ENCODE measurements at regions not wholly inside any gene's neighbourhood (a gene's known extent, or its start where the extent isn't known, plus 50 kb on each side); places are given as distances from the start of the nearest gene placed in this dataset.

GRCh38 chr5:148708854-148709253, 54.5 kb upstream of the HTR4 start:
- DNase-seq (ENCODE audit: low read depth in 2 of 2), result no peak

GRCh38 chr5:148711961-148712360, 57.6 kb upstream of the HTR4 start:
- no peak for DNase-seq (ENCODE audit: low read depth in 2 of 2)

DNA sequence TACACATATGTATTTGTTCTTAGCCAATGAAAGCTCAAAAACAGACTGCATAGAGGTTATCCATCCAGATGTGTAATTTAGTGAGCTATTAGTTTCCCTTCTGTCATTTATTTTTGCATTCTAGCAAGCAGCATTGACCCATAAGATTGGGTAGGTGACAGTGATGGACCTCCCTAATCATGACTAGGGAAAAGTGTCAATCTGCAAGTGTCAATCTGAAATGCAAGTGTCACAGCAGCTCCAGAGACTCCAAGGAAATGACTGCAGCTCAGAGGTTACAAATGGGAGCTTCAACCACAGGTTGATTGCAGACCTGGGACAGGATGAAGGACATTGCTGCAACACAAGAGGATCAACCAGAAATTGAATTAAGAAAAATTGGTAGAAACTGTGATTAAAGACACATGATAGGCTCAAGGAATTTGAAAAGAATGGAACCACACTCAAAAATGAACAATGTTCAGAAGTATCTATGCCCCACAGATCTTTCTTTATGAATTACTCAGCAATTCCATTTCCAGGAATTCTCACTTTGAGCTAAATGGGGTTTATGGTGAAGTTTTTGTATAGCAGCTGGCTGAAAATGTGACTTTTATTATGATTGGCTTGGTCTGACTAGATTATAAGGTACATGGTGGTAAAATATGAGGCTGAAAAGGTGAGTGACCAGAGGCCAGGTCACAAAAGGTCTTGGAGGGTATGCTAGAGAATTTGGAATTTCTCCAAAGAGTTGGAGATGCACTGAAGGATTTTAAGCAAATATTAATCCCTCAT, 59.6 kb upstream of the HTR4 start:
- no peak for DNase-seq (ENCODE audit: low read depth in 2 of 2)

DNA sequence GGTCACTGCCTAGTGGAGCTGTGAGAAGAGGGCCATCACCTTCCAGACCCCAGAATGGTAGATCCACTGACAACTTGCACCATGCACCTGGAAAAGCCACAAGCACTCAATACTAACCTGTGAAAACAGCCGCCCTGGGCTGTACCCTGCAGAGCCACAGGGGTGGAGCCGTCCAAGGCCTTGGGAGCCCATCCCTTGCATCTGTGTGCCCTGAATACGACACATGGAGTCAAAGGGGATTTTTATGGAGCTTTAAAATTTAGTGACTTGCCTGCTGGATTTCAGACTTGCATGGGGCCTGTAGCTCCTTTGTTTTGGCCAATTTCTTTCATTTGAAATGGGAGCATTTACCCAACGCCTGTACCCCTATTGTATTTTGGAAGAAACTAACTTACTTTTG, 62.4 kb upstream of the HTR4 start:
- DNase-seq (ENCODE audit: low read depth in 2 of 2), result no peak

- DNase-seq (ENCODE audit: low read depth in 2 of 2), result no peak
Observed at GRCh38 chr5:148717668-148718067, 63.3 kb upstream of the HTR4 start.

DNA sequence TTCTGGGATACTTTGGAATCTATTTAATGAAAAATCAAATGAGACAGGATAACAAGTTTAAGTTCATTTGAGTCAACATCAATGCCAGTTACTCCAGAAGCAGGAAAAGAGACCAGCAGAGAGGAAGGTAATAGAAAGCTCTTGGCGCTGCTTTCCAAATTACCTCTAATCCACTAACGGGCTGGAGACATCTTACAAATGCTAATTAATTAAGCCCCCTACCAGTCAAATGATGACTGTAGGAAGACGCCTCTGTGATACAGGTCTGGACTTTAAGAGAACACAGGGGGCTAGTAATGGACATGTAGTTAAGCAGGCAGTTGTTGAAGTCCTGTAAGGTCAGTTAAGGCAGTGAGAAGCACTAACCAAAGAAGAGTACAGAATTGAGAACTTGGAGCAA, 65.3 kb upstream of the HTR4 start:
- no peak for DNase-seq (ENCODE audit: low read depth in 2 of 2)

GRCh38 chr5:148720257-148720656, 65.9 kb upstream of the HTR4 start:
- no peak for DNase-seq (ENCODE audit: low read depth in 2 of 2)

DNA sequence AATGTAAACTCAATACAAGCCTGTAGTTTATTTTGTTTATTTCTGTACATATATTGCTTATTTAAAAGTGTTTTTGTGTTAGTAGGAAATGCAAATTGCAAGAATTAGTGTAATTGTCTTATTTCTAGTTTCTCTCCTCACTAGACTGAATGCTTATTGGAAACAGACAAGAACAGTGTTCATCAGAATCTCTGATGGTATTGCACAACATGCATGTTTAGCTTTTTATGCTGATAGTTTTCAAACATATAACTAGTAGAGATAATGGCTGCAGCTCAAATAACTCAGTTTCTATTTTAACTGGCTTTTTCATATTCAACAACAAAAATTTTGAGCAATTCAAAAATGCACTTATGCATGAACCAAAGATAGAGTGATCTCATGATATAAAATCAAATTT, 68.8 kb upstream of the HTR4 start:
- no peak for DNase-seq (ENCODE audit: low read depth in 2 of 2)

GRCh38 chr5:148725675-148726074, 71.3 kb upstream of the HTR4 start:
- DNase-seq (ENCODE audit: low read depth in 2 of 2), result no peak

- DNase-seq (ENCODE audit: low read depth in 2 of 2), result no peak
Observed at GRCh38 chr5:148729182-148729581, 74.9 kb upstream of the HTR4 start.

- no peak for DNase-seq (ENCODE audit: low read depth in 2 of 2)
Observed at GRCh38 chr5:148730270-148730669, 75.9 kb upstream of the HTR4 start.

DNA sequence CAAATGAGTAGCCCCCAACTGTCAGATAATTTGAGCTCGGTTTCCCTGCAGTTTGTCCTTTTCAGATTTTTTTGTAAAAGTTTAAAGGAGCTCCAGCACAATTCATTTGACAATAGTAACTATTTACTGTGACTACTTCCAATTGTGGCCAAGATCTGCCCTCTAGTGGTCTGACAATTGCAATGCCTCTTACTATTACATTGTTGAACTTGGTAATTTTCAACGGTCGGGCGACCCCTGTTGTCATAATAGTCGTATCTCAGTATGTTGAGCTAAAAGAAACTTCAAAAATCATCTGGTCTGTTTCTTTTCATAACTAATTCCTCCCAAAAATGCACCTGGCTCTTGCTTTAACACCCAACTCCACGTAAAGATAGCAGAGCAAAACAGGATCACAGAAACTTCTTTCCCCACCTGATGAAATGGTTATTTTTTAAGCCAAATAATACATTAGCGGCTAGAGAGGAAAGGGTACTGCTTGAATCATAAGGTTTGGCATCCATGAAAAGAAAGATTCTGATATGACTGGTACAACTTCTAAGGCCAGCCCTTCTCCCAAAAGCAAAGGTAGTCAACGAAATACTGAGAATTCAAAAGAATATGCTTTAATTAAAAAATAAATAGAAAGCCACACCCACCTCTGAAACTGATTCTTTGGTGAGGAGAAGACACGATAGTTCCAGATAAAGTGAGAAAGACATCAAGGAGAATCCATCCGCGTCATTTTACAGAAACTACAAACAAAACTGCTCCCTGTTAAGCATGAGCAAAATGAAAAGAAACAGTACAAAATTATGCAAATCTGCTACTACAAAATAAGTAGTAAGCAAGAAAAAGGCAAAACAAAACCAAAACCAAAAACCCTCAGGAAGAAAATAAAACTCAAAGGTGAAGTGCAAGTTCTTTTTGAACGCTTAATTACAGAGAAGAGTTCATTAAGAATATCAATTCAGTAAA, 76.9 kb upstream of the HTR4 start:
- DNase-seq (ENCODE audit: low read depth in 2 of 2), result peak; percentile 31 to 55

GRCh38 chr5:148732692-148733091, 78.4 kb upstream of the HTR4 start:
- no peak for DNase-seq (ENCODE audit: low read depth in 2 of 2)

GRCh38 chr5:148733601-148734438, 79.5 kb upstream of the HTR4 start:
- peak; percentile 42 to 61 for DNase-seq (ENCODE audit: low read depth in 2 of 2)

DNA sequence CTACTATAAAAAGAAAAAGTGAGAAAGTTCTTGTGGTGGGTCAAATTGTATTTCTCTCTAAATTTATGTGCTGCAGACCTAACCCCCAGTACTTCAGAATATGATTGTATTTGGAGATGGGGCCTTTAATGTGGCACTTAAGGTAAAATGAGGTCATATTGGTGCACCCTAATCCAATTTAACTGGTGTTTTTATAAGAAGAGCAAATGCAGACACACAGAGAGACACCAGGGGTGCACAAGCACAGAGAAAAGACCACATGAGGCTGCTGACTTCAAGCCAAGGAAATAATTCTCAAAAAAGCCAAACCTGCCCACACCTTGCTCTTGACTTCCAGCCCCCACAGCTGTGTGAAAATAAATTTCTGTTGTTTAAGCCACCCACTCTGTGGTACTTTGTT, 80.2 kb upstream of the HTR4 start:
- no peak for DNase-seq (ENCODE audit: low read depth in 2 of 2)

- no peak for DNase-seq (ENCODE audit: low read depth in 2 of 2)
Observed at GRCh38 chr5:148735301-148735835, 81.0 kb upstream of the HTR4 start.

DNA sequence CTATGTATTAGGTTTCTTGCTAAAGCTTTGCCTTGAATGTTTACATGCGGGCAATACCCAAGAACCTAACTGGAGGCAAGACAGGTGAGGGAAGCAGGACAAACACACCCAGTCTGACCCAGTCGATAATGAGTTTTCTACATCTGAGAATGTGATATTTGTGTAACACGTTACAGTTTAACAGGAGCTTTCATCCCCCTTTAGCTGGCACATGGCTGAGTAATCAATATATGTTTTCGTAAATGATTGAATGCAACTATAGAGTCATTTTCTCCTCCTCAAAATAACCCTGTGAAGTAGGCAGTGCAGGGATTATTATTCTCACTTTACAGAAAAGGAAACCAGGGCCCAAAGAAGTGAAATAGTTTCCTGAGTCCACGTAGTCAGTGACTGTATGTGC, 84.7 kb upstream of the HTR4 start:
- no peak for DNase-seq (ENCODE audit: low read depth in 2 of 2)

DNA sequence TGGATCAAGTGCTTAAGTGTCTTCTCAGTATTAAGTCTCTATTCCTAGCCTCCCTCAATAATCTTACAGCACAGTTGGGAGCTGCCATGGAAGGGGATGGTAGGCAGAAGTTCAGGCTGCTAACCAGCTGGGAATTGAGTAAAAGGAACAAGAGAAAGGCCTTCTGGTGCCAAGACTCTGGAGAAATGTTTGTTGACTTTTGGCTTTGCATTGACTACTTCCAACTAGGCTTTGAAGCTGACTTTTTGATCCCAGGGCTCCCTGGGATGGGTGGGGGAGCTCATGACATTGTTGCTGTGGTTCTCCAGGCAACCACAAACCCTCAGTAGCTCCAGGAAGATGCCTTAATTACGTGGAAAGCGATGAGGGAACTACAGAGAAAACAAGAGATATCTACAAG, 85.2 kb upstream of the HTR4 start:
- no peak for DNase-seq (ENCODE audit: low read depth in 2 of 2)

DNA sequence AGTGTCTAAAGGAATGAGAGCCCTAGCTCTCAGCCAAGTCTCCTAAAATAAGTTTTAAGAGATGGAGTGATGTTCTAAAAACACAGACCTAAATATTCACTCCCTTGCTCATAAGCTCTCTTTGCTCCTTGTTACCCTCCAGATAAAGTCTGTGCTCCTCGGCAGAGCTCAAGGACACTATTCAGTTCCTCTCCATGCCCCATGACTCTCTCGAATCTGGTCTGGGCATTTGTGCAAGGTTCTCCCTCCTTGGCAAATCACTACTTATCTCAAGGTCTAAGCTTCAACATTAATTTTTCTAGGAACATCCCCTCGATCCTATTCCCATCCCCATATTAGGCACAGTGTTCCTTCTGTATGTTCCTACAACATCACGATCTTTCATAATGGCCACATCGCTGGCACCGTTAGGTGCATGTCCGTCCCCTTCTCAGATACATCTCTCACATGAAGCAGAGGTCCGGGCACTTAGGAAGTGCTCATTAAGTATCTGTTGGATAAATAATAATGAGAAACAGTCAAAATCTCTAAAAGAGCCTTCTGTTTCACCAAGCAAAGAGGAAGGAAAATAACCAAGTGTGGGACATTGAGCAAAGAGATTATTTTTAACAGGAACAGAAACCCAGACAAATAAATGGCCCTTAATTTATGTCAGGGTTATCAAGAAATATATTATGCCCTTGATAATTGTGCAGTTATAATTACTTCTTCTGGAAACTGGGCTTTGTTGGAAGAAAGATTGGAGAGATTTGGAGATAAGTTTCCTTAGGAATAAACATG, 85.9 kb upstream of the HTR4 start:
- no peak for DNase-seq (ENCODE audit: low read depth in 2 of 2)

DNA sequence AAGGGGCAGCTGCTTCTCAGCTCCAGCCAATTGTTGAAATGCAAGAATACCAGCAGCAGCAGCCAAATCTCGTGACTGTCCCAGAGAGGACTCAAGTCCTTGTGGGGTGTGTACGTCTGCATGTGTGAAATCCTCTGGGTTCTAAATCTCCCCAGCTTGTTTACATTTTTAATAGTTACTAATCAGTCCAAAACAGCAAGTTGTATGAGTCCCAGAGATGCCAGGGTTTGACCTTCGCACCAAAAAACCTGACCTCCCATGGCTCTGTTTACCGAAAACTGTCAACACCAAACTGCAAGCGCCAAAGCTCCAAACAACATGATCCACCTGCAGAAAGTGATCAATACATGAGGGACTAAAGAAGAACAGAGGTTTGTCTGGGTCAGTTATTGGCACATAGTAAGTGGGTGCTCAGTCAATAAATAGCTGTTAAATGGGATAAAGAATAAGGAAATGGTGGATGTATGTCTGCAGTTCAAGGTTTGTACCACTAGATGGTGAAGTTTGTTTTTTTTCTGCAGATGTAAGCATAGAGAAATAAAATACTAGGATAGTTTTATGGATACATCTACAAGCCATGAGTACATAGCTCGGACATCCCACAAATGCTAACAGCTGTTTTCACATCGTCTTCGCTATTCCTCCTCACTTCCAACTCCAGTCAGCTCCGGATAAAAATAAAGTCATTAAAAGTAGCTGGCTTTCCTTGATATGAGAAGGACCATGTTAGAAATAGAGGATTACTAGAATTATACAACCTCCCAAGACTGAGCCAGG, 85.3 kb upstream of the ADRB2 start:
- no peak for DNase-seq (ENCODE audit: low read depth in 2 of 2)

All from stimulated activated CD4-positive, alpha-beta T cell treated with anti-CD3 and anti-CD28 coated beads, Interleukin-12 subunit alpha, Interleukin-12 subunit beta, amount 100 ng/mL, for 24 hours (primary cell).